ENCODE measurements at regions not wholly inside any gene's neighbourhood (a gene's known extent, or its start where the extent isn't known, plus 50 kb on each side); places are given as distances from the start of the nearest gene placed in this dataset.
"Not testable (repeated sequence)": the region's sequence is repeated elsewhere in the genome, so short reads cannot be mapped to it uniquely, and the experiment has no call there.

DNA sequence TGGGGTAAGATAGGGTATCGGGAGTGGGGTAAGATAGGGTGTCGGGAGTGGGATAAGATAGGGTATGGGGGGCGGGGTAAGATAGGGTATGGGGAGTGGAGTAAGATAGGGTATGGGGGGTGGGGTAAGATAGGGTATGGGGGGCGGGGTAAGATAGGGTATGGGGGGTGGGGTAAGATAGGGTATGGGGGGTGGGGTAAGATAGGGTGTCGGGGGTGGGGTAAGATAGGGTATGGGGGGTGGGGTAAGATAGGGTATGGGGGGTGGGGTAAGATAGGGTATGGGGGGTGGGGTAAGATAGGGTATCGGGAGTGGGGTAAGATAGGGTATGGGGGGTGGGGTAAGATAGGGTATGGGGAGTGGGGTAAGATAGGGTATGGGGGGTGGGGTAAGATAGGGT lies 269.5 kb downstream of the TCERG1L start:
- not testable (repeated sequence) for DNase-seq

Data from NCI-H146 (cell line).